H9 (cell line): ENCODE measurements at regions not wholly inside any gene's neighbourhood (a gene's known extent, or its start where the extent isn't known, plus 50 kb on each side); places are given as distances from the start of the nearest gene placed in this dataset.

ENCODE experiments used
- DNase-seq: peaks from one replicate; pipeline ENCODE4 v3.0.0-alpha.2; 2017
- H2AFZ ChIP-seq: one replicate; pipeline ENCODE4 v1.6.1; 2013; ENCODE audit warnings: mild to moderate bottlenecking, low read length, control low read depth, moderate library complexity
- H2AK5ac ChIP-seq: 2 replicates; pipeline ENCODE4 v1.6.1; 2013; ENCODE audit warnings: low read length, control low read depth, mixed read lengths; ENCODE audit not compliant: insufficient read length
- H2BK120ac ChIP-seq: one replicate; pipeline ENCODE4 v1.6.1; 2013; ENCODE audit warnings: low read depth, mild to moderate bottlenecking, low read length, control low read depth, inconsistent platforms; ENCODE audit not compliant: poor library complexity, severe bottlenecking
- H2BK12ac ChIP-seq: 2 replicates; pipeline ENCODE4 v1.6.1; 2013; ENCODE audit warnings: low read length, control low read depth, mixed read lengths, low read depth; ENCODE audit not compliant: insufficient read length
- H2BK15ac ChIP-seq: 2 replicates; pipeline ENCODE4 v1.6.1; 2013; ENCODE audit warnings: low read depth, low read length, control low read depth
- H2BK20ac ChIP-seq: one replicate; pipeline ENCODE4 v1.6.1; 2013; ENCODE audit warnings: low read depth, mild to moderate bottlenecking, low read length, control low read depth, inconsistent platforms; ENCODE audit not compliant: poor library complexity, severe bottlenecking
- H2BK5ac ChIP-seq: 2 replicates; pipeline ENCODE4 v1.6.1; 2013; ENCODE audit warnings: low read length, control low read depth, mixed read lengths; ENCODE audit not compliant: insufficient read length
- H3K14ac ChIP-seq: 2 replicates; pipeline ENCODE4 v1.6.1; 2013; ENCODE audit warnings: low read length, control low read depth; ENCODE audit not compliant: insufficient read depth
- H3K18ac ChIP-seq: 2 replicates; pipeline ENCODE4 v1.6.1; 2013; ENCODE audit warnings: low read depth, mild to moderate bottlenecking, mixed read lengths, low read length, control low read depth; ENCODE audit not compliant: insufficient read length
- H3K23ac ChIP-seq: 2 replicates; pipeline ENCODE4 v1.6.1; 2013; ENCODE audit warnings: low read length, control low read depth, mixed read lengths, low read depth; ENCODE audit not compliant: insufficient read length
- H3K23me2 ChIP-seq: 2 replicates; pipeline ENCODE4 v1.6.1; 2013; ENCODE audit warnings: low read depth, mild to moderate bottlenecking, mixed read lengths, low read length, control low read depth; ENCODE audit not compliant: insufficient read length, poor library complexity, severe bottlenecking
- H3K27ac ChIP-seq: 2 replicates; pipeline ENCODE4 v1.5.1; 2013; ENCODE audit warnings: low read length, control low read depth, mixed read lengths, low read depth; ENCODE audit not compliant: insufficient read length
- H3K27me3 ChIP-seq: 2 replicates; pipeline ENCODE4 v1.6.1; 2013; ENCODE audit warnings: low read length, control low read depth, inconsistent platforms; ENCODE audit not compliant: insufficient read depth
- H3K4ac ChIP-seq: 2 replicates; pipeline ENCODE4 v1.6.1; 2013; ENCODE audit warnings: low read depth, mild to moderate bottlenecking, control low read depth, inconsistent platforms, low read length, moderate library complexity
- H3K4me1 ChIP-seq: 2 replicates; pipeline ENCODE4 v1.6.1; 2013; ENCODE audit warnings: low read length, control low read depth, inconsistent platforms; ENCODE audit not compliant: insufficient read depth
- H3K4me2 ChIP-seq: 2 replicates; pipeline ENCODE4 v1.6.1; 2013; ENCODE audit warnings: low read length, control low read depth, mixed read lengths; ENCODE audit not compliant: insufficient read length, insufficient read depth
- H3K56ac ChIP-seq: 2 replicates; pipeline ENCODE4 v1.6.1; 2013; ENCODE audit warnings: low read depth, mild to moderate bottlenecking, mixed read lengths, low read length, control low read depth; ENCODE audit not compliant: insufficient read length
- H3K79me1 ChIP-seq: 2 replicates; pipeline ENCODE4 v1.6.1; 2013; ENCODE audit warnings: low read depth, mild to moderate bottlenecking, moderate library complexity, low read length, control low read depth, inconsistent platforms; ENCODE audit not compliant: insufficient read depth, poor library complexity, severe bottlenecking
- H3K79me2 ChIP-seq: 2 replicates; pipeline ENCODE4 v1.6.1; 2013; ENCODE audit warnings: low read length, control low read depth, inconsistent platforms; ENCODE audit not compliant: insufficient read depth
- H3K9ac ChIP-seq: 2 replicates; pipeline ENCODE4 v1.6.1; 2013; ENCODE audit warnings: low read length, control low read depth, mixed read lengths; ENCODE audit not compliant: insufficient read length; ENCODE audit errors: extremely low read depth
- H3K9me3 ChIP-seq: one replicate; pipeline ENCODE4 v1.6.1; 2013; ENCODE audit warnings: low read depth, low read length, inconsistent platforms; ENCODE audit not compliant: control insufficient read depth
- H3T11ph ChIP-seq: one replicate; pipeline ENCODE4 v1.6.1; 2013; ENCODE audit warnings: mild to moderate bottlenecking, low read length, control low read depth, inconsistent platforms
- H4K20me1 ChIP-seq: one replicate; pipeline ENCODE4 v1.6.1; 2013; ENCODE audit not compliant: control insufficient read depth, insufficient read length, insufficient read depth
- H4K5ac ChIP-seq: 2 replicates; pipeline ENCODE4 v1.6.1; 2013; ENCODE audit warnings: low read depth, mild to moderate bottlenecking, mixed read lengths, low read length, control low read depth; ENCODE audit not compliant: insufficient read length
- H4K8ac ChIP-seq: replicated peaks from 2 replicates; pipeline ENCODE4 v1.6.1; 2013; ENCODE audit warnings: low read length, control low read depth, mixed read lengths, low read depth; ENCODE audit not compliant: insufficient read length
- H4K91ac ChIP-seq: 2 replicates; pipeline ENCODE4 v1.6.1; 2013; ENCODE audit warnings: low read depth, mild to moderate bottlenecking, moderate library complexity, mixed read lengths, low read length, control low read depth; ENCODE audit not compliant: insufficient read length
- H3K27ac Mint-ChIP-seq, 3 experiments: 2 replicates in 2 of 3; 3 replicates in 1 of 3; pipeline ENCODE4 v1.8.0; 2020 to 2021; ENCODE audit warnings: mixed read lengths in 3 of 3, mild to moderate bottlenecking in 1 of 3, moderate library complexity in 1 of 3
- H3K27me3 Mint-ChIP-seq: 2 replicates; pipeline ENCODE4 v1.8.0; 2021; ENCODE audit warnings: low read depth, mild to moderate bottlenecking, moderate library complexity, mixed read lengths
- H3K36me3 Mint-ChIP-seq, 3 experiments: 2 replicates in 2 of 3; 3 replicates in 1 of 3; pipeline ENCODE4 v1.8.0; 2020 to 2021; ENCODE audit warnings: low read depth in 3 of 3, mixed read lengths in 3 of 3; ENCODE audit not compliant: insufficient read depth in 1 of 3
- H3K4me1 Mint-ChIP-seq, 2 experiments: 2 replicates each; pipeline ENCODE4 v1.8.0; 2020; ENCODE audit warnings: mixed read lengths in 2 of 2
- H3K4me3 Mint-ChIP-seq, 2 experiments: 2 replicates in 1 of 2; 3 replicates in 1 of 2; pipeline ENCODE4 v1.8.0; 2020 to 2021; ENCODE audit warnings: mild to moderate bottlenecking in 2 of 2, mixed read lengths in 2 of 2, moderate library complexity in 1 of 2
- H3K9me3 Mint-ChIP-seq, 2 experiments: 2 replicates in 1 of 2; 3 replicates in 1 of 2; pipeline ENCODE4 v1.8.0; 2020; ENCODE audit warnings: mild to moderate bottlenecking in 2 of 2, mixed read lengths in 2 of 2, moderate library complexity in 1 of 2
- CTCF ChIP-seq: fragments of 200-600 bp; sonication (generic); conservative IDR thresholded peaks from 3 replicates; pipeline ENCODE4 v1.8.0; 2021; ENCODE audit warnings: antibody characterized with exemption, mild to moderate bottlenecking
- WGBS: extraction: QIAGEN DNeasy Blood & Tissue Kit; methylation state at CpG from one replicate; pipeline ENCODE4 v1.1.7; 2013; ENCODE audit warnings: missing lambda C conversion rate, low lambda C conversion rate, mixed read lengths; ENCODE audit not compliant: insufficient read length; ENCODE audit errors: extremely low coverage; 5-methylcytosine and 5-hydroxymethylcytosine counted together

GRCh38 chr9:7500521-7500920 lies 299.1 kb downstream of the DMAC1 start:
- no peak for TF ChIP-seq CTCF
- no peak overlapping the region for H2AK5ac ChIP-seq
- no peaks in the 10 kb centered on the region for H3K36me3 Mint-ChIP-seq
- no peak overlapping the region for H3K4me2 ChIP-seq
- no peaks in the 10 kb centered on the region for H3K27me3 Mint-ChIP-seq
- no peaks in the 10 kb centered on the region for H3K4me1 ChIP-seq
- no peak overlapping the region for H3K4me3 Mint-ChIP-seq
- no peak overlapping the region for H4K5ac ChIP-seq
- H2BK120ac ChIP-seq, result no peak overlapping the region
- H3K23me2 ChIP-seq, result no peaks in the 10 kb centered on the region
- no peaks in the 10 kb centered on the region for H3K79me1 ChIP-seq
- H3K9me3 Mint-ChIP-seq, result no peaks in the 10 kb centered on the region; a peak in 1 of 5 replicates
- H3K9ac ChIP-seq, result no peak overlapping the region
- H3K79me2 ChIP-seq, result no peaks in the 10 kb centered on the region
- H3K18ac ChIP-seq, result no peak overlapping the region
- H2BK5ac ChIP-seq, result no peak overlapping the region
- H3K23ac ChIP-seq, result no peak overlapping the region
- H2BK15ac ChIP-seq, result no peak overlapping the region
- H2AFZ ChIP-seq, result no peak overlapping the region
- H2BK20ac ChIP-seq, result no peak overlapping the region
- H2BK12ac ChIP-seq, result no peak overlapping the region
- H3T11ph ChIP-seq, result no peak overlapping the region
- no peak overlapping the region for H3K27ac ChIP-seq
- no peaks in the 10 kb centered on the region for H4K20me1 ChIP-seq
- WGBS, result no CpG with 5 or more reads among the region's 2 CpGs
- DNase-seq, result no peak
- H3K9me3 ChIP-seq, result no peaks in the 10 kb centered on the region
- no peak overlapping the region for H3K27ac Mint-ChIP-seq
- no peak overlapping the region for H4K8ac ChIP-seq
- no peaks in the 10 kb centered on the region for H3K27me3 ChIP-seq
- H3K4me1 Mint-ChIP-seq, result no peaks in the 10 kb centered on the region
- no peak overlapping the region for H3K4ac ChIP-seq
- H4K91ac ChIP-seq, result no peak overlapping the region
- H3K56ac ChIP-seq, result no peak overlapping the region
- no peak overlapping the region for H3K14ac ChIP-seq
